B cell (primary cell): ENCODE measurements at regions not wholly inside any gene's neighbourhood (a gene's known extent, or its start where the extent isn't known, plus 50 kb on each side); places are given as distances from the start of the nearest gene placed in this dataset.

Experiments
- EZH2 ChIP-seq: IDR thresholded peaks from 2 replicates; pipeline ENCODE4 v1.6.1; 2012; ENCODE audit warnings: borderline replicate concordance, low read depth, mild to moderate bottlenecking, moderate library complexity, low read length; ENCODE audit not compliant: insufficient read depth, poor library complexity, severe bottlenecking
- TF ChIP-seq, protein P1 (sequence below): fragments of 200-600 bp; IDR thresholded peaks from one replicate; pipeline ENCODE4 v1.8.0; 2022; ENCODE audit warnings: antibody characterized with exemption, mild to moderate bottlenecking

DNA sequence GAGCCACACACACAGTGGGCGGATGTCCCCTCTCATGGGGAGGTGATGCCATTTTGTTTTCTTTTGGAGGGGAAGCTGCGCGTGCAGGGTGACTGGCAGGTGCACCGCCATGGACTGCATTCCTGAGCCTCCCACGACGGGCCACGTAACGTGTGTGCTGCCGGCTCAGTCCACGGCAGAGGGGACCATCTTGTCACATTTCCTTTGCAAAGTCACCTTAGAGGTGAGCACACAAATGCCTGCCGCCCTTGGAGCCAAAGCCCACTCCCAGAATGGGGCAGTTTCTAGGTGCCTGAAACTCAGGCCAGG, 262.5 kb downstream of the CTTN start:
- TF ChIP-seq, protein P1, sequence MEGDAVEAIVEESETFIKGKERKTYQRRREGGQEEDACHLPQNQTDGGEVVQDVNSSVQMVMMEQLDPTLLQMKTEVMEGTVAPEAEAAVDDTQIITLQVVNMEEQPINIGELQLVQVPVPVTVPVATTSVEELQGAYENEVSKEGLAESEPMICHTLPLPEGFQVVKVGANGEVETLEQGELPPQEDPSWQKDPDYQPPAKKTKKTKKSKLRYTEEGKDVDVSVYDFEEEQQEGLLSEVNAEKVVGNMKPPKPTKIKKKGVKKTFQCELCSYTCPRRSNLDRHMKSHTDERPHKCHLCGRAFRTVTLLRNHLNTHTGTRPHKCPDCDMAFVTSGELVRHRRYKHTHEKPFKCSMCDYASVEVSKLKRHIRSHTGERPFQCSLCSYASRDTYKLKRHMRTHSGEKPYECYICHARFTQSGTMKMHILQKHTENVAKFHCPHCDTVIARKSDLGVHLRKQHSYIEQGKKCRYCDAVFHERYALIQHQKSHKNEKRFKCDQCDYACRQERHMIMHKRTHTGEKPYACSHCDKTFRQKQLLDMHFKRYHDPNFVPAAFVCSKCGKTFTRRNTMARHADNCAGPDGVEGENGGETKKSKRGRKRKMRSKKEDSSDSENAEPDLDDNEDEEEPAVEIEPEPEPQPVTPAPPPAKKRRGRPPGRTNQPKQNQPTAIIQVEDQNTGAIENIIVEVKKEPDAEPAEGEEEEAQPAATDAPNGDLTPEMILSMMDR: no peak
- no peak for TF ChIP-seq EZH2
